ENCODE measurements at regions not wholly inside any gene's neighbourhood (a gene's known extent, or its start where the extent isn't known, plus 50 kb on each side); places are given as distances from the start of the nearest gene placed in this dataset.

GRCh38 chr1:83776913-83777757, 221.8 kb downstream of the TTLL7 start:
- TF ChIP-seq POLR2A (IDR thresholded peaks at IDR 0.05; ENCODE audit: low read depth, low read length) (no peak), POLR2AphosphoS5 (IDR thresholded peaks at IDR 0.05; ENCODE audit: low read depth, low read length) (no peak), TAF1 (IDR thresholded peaks at IDR 0.05; ENCODE audit: borderline replicate concordance, low read depth, low read length) (no peak)
